ENCODE measurements at regions not wholly inside any gene's neighbourhood (a gene's known extent, or its start where the extent isn't known, plus 50 kb on each side); places are given as distances from the start of the nearest gene placed in this dataset.

DNA sequence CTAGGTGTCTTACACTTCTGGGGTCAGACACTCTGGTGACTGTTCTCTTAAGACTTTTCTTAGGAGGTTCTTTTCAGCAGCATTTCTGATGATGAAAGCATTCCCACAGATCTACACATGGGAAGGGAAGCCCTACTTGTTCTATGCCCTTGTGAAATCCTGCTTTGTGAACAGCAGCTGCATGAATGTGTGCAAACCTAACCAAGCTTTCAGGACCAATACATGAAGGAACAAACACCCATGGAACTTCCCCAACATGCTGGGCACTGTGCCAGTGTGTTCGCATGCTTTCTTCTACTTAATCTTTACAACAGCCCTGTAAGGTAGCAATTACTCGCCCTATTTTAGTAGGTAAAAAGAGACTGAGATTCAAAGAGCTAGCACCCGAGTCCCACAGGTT, 439.9 kb upstream of the KLF4 start:
- TF ChIP-seq, protein P1, sequence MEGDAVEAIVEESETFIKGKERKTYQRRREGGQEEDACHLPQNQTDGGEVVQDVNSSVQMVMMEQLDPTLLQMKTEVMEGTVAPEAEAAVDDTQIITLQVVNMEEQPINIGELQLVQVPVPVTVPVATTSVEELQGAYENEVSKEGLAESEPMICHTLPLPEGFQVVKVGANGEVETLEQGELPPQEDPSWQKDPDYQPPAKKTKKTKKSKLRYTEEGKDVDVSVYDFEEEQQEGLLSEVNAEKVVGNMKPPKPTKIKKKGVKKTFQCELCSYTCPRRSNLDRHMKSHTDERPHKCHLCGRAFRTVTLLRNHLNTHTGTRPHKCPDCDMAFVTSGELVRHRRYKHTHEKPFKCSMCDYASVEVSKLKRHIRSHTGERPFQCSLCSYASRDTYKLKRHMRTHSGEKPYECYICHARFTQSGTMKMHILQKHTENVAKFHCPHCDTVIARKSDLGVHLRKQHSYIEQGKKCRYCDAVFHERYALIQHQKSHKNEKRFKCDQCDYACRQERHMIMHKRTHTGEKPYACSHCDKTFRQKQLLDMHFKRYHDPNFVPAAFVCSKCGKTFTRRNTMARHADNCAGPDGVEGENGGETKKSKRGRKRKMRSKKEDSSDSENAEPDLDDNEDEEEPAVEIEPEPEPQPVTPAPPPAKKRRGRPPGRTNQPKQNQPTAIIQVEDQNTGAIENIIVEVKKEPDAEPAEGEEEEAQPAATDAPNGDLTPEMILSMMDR (IDR thresholded peaks at IDR 0.05), result no peak
- no peak for TF ChIP-seq EZH2 (IDR thresholded peaks at IDR 0.05; ENCODE audit: borderline replicate concordance, insufficient read depth, low read depth, low read length, poor library complexity, severe bottlenecking)

Measured in B cell (primary cell).